Panc1 (cell line): ENCODE measurements at regions not wholly inside any gene's neighbourhood (a gene's known extent, or its start where the extent isn't known, plus 50 kb on each side); places are given as distances from the start of the nearest gene placed in this dataset.

Source experiments
- CTCF ChIP-seq: fragments of 450-650 bp; IDR thresholded peaks from 2 replicates; pipeline ENCODE4 v1.5.1; 2017; ENCODE audit warnings: mild to moderate bottlenecking
- POLR2AphosphoS5 ChIP-seq: IDR thresholded peaks from 2 replicates; pipeline ENCODE4 v1.6.1; 2012; ENCODE audit warnings: mild to moderate bottlenecking, low read depth, low read length, moderate library complexity
- REST ChIP-seq, 2 experiments: IDR thresholded peaks; 2 replicates each; pipeline ENCODE4 v1.6.1; 2011 to 2012; ENCODE audit warnings: low read depth in 2 of 2, control low read depth in 1 of 2, low read length in 1 of 2, mild to moderate bottlenecking in 1 of 2, moderate library complexity in 1 of 2; ENCODE audit not compliant: insufficient read depth in 1 of 2

GRCh38 chrX:81874807-81875206, 672.9 kb downstream of the SH3BGRL start:
- TF ChIP-seq CTCF, result no peak
- TF ChIP-seq POLR2AphosphoS5, result no peak
- no peak for TF ChIP-seq REST (IDR thresholded peaks at IDR 0.05; ENCODE audit: insufficient read depth in 1 of 2, low read depth in 2 of 2, low read length in 1 of 2)
